Tibial nerve (tissue), 4 donors: ENCODE measurements at regions not wholly inside any gene's neighbourhood (a gene's known extent, or its start where the extent isn't known, plus 50 kb on each side); places are given as distances from the start of the nearest gene placed in this dataset.

Experiments used
- DNase-seq, 2 donors: peaks; one replicate each; pipeline ENCODE4 v3.0.0-alpha.2; 2019; ENCODE audit warnings: low spot score in 2 of 2
- H3K27ac ChIP-seq, 4 donors: fragments of 200-600 bp; sonication (generic) in 3 of 4; one replicate each; pipeline ENCODE4 v1.5.1; 2017 to 2019; ENCODE audit warnings: mild to moderate bottlenecking in 1 of 4
- H3K27me3 ChIP-seq, 2 donors: fragments of 200-600 bp; sonication (generic) in 1 of 2; one replicate each; pipeline versions ENCODE4 v1.5.1 to v1.6.0; 2017 to 2019
- H3K36me3 ChIP-seq, 3 donors: fragments of 200-600 bp; sonication (generic); one replicate each; pipeline ENCODE4 v1.5.1; 2018 to 2019
- H3K4me1 ChIP-seq, 4 donors: fragments of 200-600 bp; sonication (generic) in 3 of 4; one replicate each; pipeline ENCODE4 v1.5.1; 2017 to 2019
- H3K4me3 ChIP-seq, 4 donors: fragments of 200-600 bp; sonication (generic) in 3 of 4; one replicate each; pipeline ENCODE4 v1.5.1; 2017 to 2019; ENCODE audit warnings: mild to moderate bottlenecking in 1 of 4, moderate library complexity in 1 of 4
- H3K9me3 ChIP-seq, 4 donors: fragments of 200-600 bp; sonication (generic) in 3 of 4; one replicate each; pipeline ENCODE4 v1.5.1; 2017 to 2019
- CTCF ChIP-seq, 5 experiments: fragments of 200-600 bp in 3 of 5; fragments of 450-650 bp in 2 of 5; sonication (generic) in 3 of 5; IDR thresholded peaks; one replicate each; pipeline ENCODE4 v1.5.1; 2016 to 2019; ENCODE audit warnings: antibody characterized with exemption in 5 of 5, mild to moderate bottlenecking in 3 of 5, moderate library complexity in 2 of 5
- EP300 ChIP-seq, 2 donors: sonication (generic); formaldehyde crosslinking; IDR thresholded peaks; one replicate each; pipeline ENCODE4 v1.6.1; 2017; ENCODE audit warnings: antibody characterized with exemption in 2 of 2, mild to moderate bottlenecking in 1 of 2
- POLR2A ChIP-seq, 2 donors: fragments of 450-650 bp; IDR thresholded peaks; one replicate each; pipeline ENCODE4 v1.6.1; 2017; ENCODE audit warnings: antibody characterized with exemption in 2 of 2, mild to moderate bottlenecking in 2 of 2, moderate library complexity in 2 of 2
- WGBS, 2 donors: methylation state at CpG; one replicate each; pipeline ENCODE4 v1.1.5; 2018; 5-methylcytosine and 5-hydroxymethylcytosine counted together

DNA sequence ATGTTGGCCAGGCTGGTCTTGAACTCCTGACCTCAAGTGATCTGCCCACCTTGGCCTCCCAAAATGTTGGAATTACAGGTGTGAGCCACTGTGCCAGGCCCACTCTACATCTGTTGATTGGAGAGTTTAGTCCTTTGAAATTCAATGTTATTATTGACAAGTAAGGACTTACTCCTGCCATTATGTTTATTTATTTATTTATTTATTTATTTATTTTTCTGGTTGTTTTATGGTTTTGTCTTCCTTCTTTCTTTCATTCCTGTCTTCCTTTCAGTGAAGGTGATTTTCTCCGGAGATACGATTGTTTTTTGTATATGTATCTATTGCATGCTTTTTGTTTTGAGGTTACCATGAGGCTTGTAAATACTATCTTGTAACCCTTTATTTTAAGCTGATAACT lies 602.6 kb downstream of the EPM2A start:
- H3K27ac ChIP-seq = no peak overlapping the region
- H3K36me3 ChIP-seq = no peaks in the 10 kb centered on the region
- no peak for TF ChIP-seq EP300 (IDR thresholded peaks at IDR 0.05)
- no peak for TF ChIP-seq POLR2A (IDR thresholded peaks at IDR 0.05)
- no peak for TF ChIP-seq CTCF (IDR thresholded peaks at IDR 0.05)
- H3K9me3 ChIP-seq = no peaks in the 10 kb centered on the region
- DNase-seq = no peak
- H3K4me3 ChIP-seq = no peak overlapping the region
- WGBS, 2 donors = 95 to 96% methylated on average over 2 of the region's 2 CpGs
- H3K4me1 ChIP-seq = no peaks in the 10 kb centered on the region
- H3K27me3 ChIP-seq = no peaks in the 10 kb centered on the region

- H3K27ac ChIP-seq = no peak overlapping the region
- H3K4me3 ChIP-seq = no peak overlapping the region
- DNase-seq = no peak
- no peaks in the 10 kb centered on the region for H3K27me3 ChIP-seq
- H3K9me3 ChIP-seq = no peaks in the 10 kb centered on the region
- H3K36me3 ChIP-seq = no peaks in the 10 kb centered on the region
- H3K4me1 ChIP-seq = no peaks in the 10 kb centered on the region
- no peak for TF ChIP-seq POLR2A (IDR thresholded peaks at IDR 0.05)
- no peak for TF ChIP-seq CTCF (IDR thresholded peaks at IDR 0.05)
- no peak for TF ChIP-seq EP300 (IDR thresholded peaks at IDR 0.05)
- 84 to 88% methylated on average over 6 of the region's 6 CpGs for WGBS, 2 donors
These were observed 599.6 kb downstream of the EPM2A start for GRCh38 chr6:145135702-145136101.

DNA sequence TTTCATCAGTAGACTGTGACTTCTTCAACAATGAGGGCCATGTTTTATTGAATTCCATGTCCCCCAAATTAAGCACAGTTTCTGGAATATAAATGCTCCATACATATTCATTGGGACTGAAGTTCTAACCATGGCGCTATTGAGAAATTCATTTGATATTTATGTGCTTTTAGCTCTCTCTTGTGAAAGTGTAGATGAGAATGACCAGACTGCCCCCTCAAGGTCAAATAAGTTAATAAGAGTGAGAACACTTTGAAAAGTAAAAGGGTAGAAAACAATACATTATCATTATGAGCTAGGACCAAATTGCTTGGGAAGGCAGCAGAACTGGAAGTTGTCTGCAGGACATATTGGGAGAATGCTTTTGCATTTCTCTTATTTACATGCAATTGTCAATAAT lies 597.9 kb downstream of the EPM2A start:
- Histone ChIP-seq H3K4me3 (no peak overlapping the region), H3K9me3 (no peaks in the 10 kb centered on the region), H3K27me3 (no peaks in the 10 kb centered on the region), H3K4me1 (no peaks in the 10 kb centered on the region), H3K36me3 (no peaks in the 10 kb centered on the region), H3K27ac (no peak overlapping the region)
- WGBS, 2 donors = 65 to 80% methylated on average over 1 of the region's 1 CpG
- no peak for DNase-seq
- TF ChIP-seq CTCF (IDR thresholded peaks at IDR 0.05) = no peak
- no peak for TF ChIP-seq POLR2A (IDR thresholded peaks at IDR 0.05)
- TF ChIP-seq EP300 (IDR thresholded peaks at IDR 0.05) = no peak

- Histone ChIP-seq H3K36me3 (no peaks in the 10 kb centered on the region), H3K27me3 (no peaks in the 10 kb centered on the region), H3K4me3 (no peak overlapping the region), H3K27ac (peak overlapping the region in 2 of 4 donors; percentile 5 to 46), H3K9me3 (no peaks in the 10 kb centered on the region), H3K4me1 (no peaks in the 10 kb centered on the region)
- TF ChIP-seq POLR2A (IDR thresholded peaks at IDR 0.05) (no peak), EP300 (IDR thresholded peaks at IDR 0.05) (no peak), CTCF (IDR thresholded peaks at IDR 0.05) (no peak)
- no peak for DNase-seq
These were observed 596.7 kb downstream of the EPM2A start for GRCh38 chr6:145138469-145139139.

DNA sequence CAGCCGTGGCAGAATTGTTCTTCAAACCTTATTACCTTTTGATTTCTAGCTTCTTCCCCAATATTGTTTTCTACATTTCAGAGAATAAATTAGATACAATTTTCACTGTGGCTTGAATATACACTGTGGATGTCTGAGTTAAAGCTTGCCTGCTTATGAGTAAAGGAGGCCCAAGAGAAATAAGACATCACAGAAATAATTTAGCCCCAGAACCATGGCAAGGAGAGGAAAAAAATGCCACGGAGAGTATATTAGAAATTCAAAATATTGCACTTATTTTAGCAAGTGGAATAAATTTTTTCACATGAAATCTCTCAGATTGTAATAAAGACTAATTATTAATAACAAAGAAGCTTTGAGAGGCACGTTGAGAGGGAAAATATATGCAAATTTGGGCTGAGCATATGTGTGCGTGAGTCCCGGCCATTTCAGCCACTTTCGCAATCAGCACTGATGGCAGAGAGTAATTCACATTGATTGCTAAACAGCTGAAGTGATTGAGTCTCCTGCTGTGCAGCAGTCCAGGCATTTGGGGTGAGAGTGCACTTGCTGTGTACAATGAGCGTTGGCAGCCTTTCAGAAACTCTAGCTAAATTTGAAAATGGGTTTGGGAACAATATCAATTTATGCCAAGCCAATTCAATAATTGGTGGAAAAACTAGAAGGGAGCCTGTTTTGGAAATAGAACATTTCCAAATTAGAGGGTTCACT lies 596.0 kb downstream of the EPM2A start:
- Histone ChIP-seq H3K27ac (peak overlapping the region in 2 of 4 donors; percentile 5 to 46), H3K36me3 (no peaks in the 10 kb centered on the region), H3K9me3 (no peaks in the 10 kb centered on the region), H3K27me3 (no peaks in the 10 kb centered on the region), H3K4me3 (no peak overlapping the region), H3K4me1 (no peaks in the 10 kb centered on the region)
- WGBS, 2 donors = 46 to 47% methylated on average over 7 of the region's 7 CpGs
- TF ChIP-seq POLR2A (IDR thresholded peaks at IDR 0.05) = no peak
- TF ChIP-seq CTCF (IDR thresholded peaks at IDR 0.05) = no peak
- no peak for TF ChIP-seq EP300 (IDR thresholded peaks at IDR 0.05)
- no peak for DNase-seq
